ENCODE measurements at regions not wholly inside any gene's neighbourhood (a gene's known extent, or its start where the extent isn't known, plus 50 kb on each side); places are given as distances from the start of the nearest gene placed in this dataset.

GRCh38 chr5:173791878-173792277, 96.3 kb upstream of the CPEB4 start:
- Histone ChIP-seq H3K36me3 (ENCODE audit: control insufficient read depth, insufficient read depth, low read length) (no peaks in the 10 kb centered on the region), H3K27ac (ENCODE audit: low read length) (no peak overlapping the region), H3K9me3 (ENCODE audit: control insufficient read depth, insufficient read depth, low read length) (no peaks in the 10 kb centered on the region), H3K4me3 (ENCODE audit: low read length) (no peak overlapping the region), H3K27me3 (ENCODE audit: control insufficient read depth, insufficient read depth, low read length) (no peaks in the 10 kb centered on the region), H3K4me1 (ENCODE audit: control insufficient read depth, insufficient read depth, low read length) (0 out of 2 replicates have a peak, but pooled peaks cover 1% of the 10 kb centered on the region)
- no peak for DNase-seq (ENCODE audit: low read depth, low spot score)
- WGBS (ENCODE audit: insufficient coverage, insufficient read length), result no CpG with 5 or more reads among the region's 3 CpGs

DNA sequence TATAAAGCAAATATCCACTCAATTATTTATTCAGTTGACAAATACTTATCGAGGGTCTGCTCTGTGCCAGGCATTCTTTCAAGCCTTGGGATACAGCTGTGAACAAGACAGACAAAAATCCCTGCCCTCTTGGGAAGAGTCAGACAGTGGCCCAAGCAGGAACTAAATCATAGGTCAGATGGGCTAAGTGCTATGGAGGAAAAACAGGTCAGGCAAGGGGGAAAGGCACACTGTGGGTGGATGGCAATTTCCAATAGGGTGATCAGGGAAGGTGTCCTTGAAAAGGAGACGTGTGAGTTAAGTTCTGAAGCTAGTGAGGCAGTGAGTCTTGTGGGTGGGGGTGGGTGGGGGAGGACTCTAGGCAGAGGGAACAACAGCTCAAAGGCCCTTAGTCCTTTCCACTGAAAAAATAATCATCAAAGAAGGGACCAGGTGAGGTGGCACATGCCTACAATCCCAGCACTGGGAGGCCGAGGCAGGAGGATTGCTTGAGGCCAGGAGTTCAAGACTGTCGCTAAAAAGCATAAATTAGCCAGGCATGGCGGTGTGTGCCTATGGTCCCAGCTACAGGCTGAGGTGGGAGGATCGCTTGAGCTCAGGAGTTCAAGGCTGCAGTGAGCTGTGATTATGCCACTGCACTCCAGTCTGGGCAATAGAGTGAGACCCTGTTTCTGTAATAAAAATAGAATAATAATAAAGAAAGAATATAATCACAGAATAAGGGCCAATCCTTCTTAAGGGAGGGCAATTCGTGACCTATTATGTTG, 95.2 kb upstream of the CPEB4 start:
- H3K27ac ChIP-seq (ENCODE audit: low read length), result no peak overlapping the region
- DNase-seq (ENCODE audit: low read depth, low spot score), result no peak
- H3K36me3 ChIP-seq (ENCODE audit: control insufficient read depth, insufficient read depth, low read length), result no peaks in the 10 kb centered on the region
- H3K4me1 ChIP-seq (ENCODE audit: control insufficient read depth, insufficient read depth, low read length), result 0 out of 2 replicates have a peak, but pooled peaks cover 1% of the 10 kb centered on the region
- WGBS (ENCODE audit: insufficient coverage, insufficient read length), result no CpG with 5 or more reads among the region's 7 CpGs
- H3K9me3 ChIP-seq (ENCODE audit: control insufficient read depth, insufficient read depth, low read length), result no peaks in the 10 kb centered on the region
- no peak overlapping the region for H3K4me3 ChIP-seq (ENCODE audit: low read length)
- no peaks in the 10 kb centered on the region for H3K27me3 ChIP-seq (ENCODE audit: control insufficient read depth, insufficient read depth, low read length)

DNA sequence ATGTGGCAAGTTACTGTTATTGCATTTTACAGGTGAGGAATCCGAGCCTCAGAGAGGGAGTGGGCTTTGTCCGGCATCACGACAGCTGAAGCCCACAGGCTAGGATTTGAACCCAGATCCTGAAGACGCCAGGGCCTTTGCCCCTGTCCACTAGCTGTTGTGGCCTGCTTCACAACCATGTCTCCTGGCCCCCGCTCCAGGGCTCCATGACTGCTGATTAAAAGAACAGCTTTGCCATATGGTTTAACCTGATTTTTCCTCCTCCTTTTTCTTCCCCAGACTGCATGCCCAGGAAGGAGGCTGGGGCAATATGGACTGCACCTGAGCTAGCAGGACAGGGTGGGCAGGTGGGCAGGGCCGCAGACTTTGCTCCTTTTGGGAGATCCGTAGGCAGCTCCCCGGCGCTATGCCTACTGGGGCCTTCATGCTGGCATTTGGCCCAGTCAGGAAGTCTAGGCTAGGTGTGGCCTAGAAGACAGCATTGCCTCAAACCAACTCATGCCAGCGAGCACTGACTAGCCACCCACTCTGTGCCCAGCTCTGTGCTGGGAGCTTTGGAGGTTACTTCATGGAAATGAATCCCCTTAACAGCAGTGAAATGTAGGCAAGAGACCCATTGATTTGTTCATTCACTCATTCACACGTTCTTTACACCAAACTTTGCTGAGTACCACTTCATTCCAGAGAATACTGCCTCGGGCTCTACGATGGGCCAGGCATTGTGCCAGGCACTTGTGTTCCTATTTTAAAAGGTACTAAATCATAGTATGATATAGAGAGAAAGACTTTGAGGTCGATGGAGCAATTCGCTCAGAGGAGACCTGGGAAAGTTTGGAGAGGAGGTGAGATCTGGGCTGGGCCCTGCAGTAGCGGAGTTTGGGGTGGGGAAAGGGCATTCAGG, 94.3 kb upstream of the CPEB4 start:
- no peaks in the 10 kb centered on the region for H3K36me3 ChIP-seq (ENCODE audit: control insufficient read depth, insufficient read depth, low read length)

DNA sequence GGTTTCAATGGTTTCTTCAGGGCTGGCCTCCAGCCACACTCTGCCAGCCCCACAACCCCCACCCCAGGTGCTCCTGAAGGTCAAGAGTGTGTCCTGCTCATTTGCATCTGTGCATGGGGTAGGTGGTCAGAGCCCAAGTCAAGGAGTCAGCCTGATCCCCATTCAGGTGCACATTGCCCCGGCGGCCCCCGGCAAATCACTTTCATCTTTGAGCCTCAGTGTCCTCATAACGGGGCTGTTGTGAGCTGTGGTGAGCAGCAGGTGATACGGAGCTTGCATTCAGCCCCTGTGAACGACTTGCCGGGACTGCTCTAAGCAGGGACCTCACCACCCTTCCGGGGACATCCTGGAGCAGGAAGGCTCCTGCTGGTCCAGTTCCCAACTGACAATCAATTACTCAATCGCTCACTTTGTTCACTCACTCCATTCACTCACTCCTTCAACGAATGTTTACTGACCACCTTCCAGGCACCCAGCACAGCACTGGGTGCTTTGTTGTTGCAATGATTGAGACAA, 93.2 kb upstream of the CPEB4 start:
- Histone ChIP-seq H3K4me1 (ENCODE audit: control insufficient read depth, insufficient read depth, low read length) (0 out of 2 replicates have a peak, but pooled peaks cover 1% of the 10 kb centered on the region), H3K27ac (ENCODE audit: low read length) (no peak overlapping the region), H3K9me3 (ENCODE audit: control insufficient read depth, insufficient read depth, low read length) (no peaks in the 10 kb centered on the region), H3K27me3 (ENCODE audit: control insufficient read depth, insufficient read depth, low read length) (no peaks in the 10 kb centered on the region), H3K36me3 (ENCODE audit: control insufficient read depth, insufficient read depth, low read length) (no peaks in the 10 kb centered on the region), H3K4me3 (ENCODE audit: low read length) (no peak overlapping the region)
- no peak for DNase-seq (ENCODE audit: low read depth, low spot score)
- no CpG with 5 or more reads among the region's 10 CpGs for WGBS (ENCODE audit: insufficient coverage, insufficient read length)

More for the DNA sequence above, 94.3 kb upstream of the CPEB4 start:
- Histone ChIP-seq H3K4me3 (ENCODE audit: low read length) (no peak overlapping the region), H3K9me3 (ENCODE audit: control insufficient read depth, insufficient read depth, low read length) (no peaks in the 10 kb centered on the region), H3K27me3 (ENCODE audit: control insufficient read depth, insufficient read depth, low read length) (no peaks in the 10 kb centered on the region), H3K4me1 (ENCODE audit: control insufficient read depth, insufficient read depth, low read length) (0 out of 2 replicates have a peak, but pooled peaks cover 1% of the 10 kb centered on the region), H3K27ac (ENCODE audit: low read length) (no peak overlapping the region)
- no CpG with 5 or more reads among the region's 16 CpGs for WGBS (ENCODE audit: insufficient coverage, insufficient read length)
- DNase-seq (ENCODE audit: low read depth, low spot score), result no peak

- H3K4me3 ChIP-seq (ENCODE audit: low read length), result no peak overlapping the region
- H3K4me1 ChIP-seq (ENCODE audit: control insufficient read depth, insufficient read depth, low read length), result 0 out of 2 replicates have a peak, but pooled peaks cover 1% of the 10 kb centered on the region
- WGBS (ENCODE audit: insufficient coverage, insufficient read length), result no CpG with 5 or more reads among the region's 1 CpG
- H3K9me3 ChIP-seq (ENCODE audit: control insufficient read depth, insufficient read depth, low read length), result no peaks in the 10 kb centered on the region
- H3K27ac ChIP-seq (ENCODE audit: low read length), result no peak overlapping the region
- no peaks in the 10 kb centered on the region for H3K27me3 ChIP-seq (ENCODE audit: control insufficient read depth, insufficient read depth, low read length)
- no peak for DNase-seq (ENCODE audit: low read depth, low spot score)
- no peaks in the 10 kb centered on the region for H3K36me3 ChIP-seq (ENCODE audit: control insufficient read depth, insufficient read depth, low read length)
These were observed 92.5 kb upstream of the CPEB4 start for GRCh38 chr5:173795601-173796000.

GRCh38 chr5:173796721-173797495, 91.2 kb upstream of the CPEB4 start:
- Histone ChIP-seq H3K4me1 (ENCODE audit: control insufficient read depth, insufficient read depth, low read length) (0 out of 2 replicates have a peak, but pooled peaks cover 1% of the 10 kb centered on the region), H3K9me3 (ENCODE audit: control insufficient read depth, insufficient read depth, low read length) (no peaks in the 10 kb centered on the region), H3K4me3 (ENCODE audit: low read length) (no peak overlapping the region), H3K27me3 (ENCODE audit: control insufficient read depth, insufficient read depth, low read length) (no peaks in the 10 kb centered on the region), H3K27ac (ENCODE audit: low read length) (no peak overlapping the region), H3K36me3 (ENCODE audit: control insufficient read depth, insufficient read depth, low read length) (no peaks in the 10 kb centered on the region)
- no CpG with 5 or more reads among the region's 9 CpGs for WGBS (ENCODE audit: insufficient coverage, insufficient read length)
- DNase-seq (ENCODE audit: low read depth, low spot score), result no peak

DNA sequence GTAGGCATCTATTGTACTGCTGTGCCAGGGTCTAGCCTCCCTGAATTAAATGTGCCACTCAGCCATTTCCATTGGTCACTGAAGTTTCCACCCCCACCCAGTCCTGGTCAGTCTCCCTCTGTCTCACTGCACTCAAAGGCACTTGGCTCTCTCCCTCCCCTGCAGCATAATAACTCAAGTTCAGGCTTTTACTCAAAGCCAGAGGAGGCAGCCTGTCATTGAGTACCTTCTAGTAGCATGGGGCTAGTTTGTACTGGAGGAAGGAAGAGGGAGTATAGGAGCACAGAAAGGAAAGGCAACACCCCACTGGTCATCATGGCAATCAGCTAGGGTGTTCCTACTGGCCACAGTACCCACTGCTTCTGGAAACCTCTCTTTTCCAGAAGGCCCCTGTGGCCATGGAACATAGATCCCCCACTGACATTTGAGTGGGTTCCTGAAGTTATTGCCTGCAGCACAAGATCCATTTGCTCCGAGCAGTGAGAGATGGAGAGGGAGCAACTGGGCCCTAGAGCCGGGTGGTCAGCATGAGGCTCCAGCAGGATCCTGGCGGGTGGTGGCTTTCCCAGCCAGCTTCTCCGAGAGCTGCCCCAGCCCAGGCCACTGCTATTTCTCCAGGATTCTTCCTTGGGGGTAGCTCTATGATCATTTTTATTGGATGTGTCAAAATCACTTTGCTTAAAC, 89.9 kb upstream of the CPEB4 start:
- 0 out of 2 replicates have a peak, but pooled peaks cover 1% of the 10 kb centered on the region for H3K4me1 ChIP-seq (ENCODE audit: control insufficient read depth, insufficient read depth, low read length)
- no peaks in the 10 kb centered on the region for H3K9me3 ChIP-seq (ENCODE audit: control insufficient read depth, insufficient read depth, low read length)
- no peak overlapping the region for H3K4me3 ChIP-seq (ENCODE audit: low read length)
- no peak overlapping the region for H3K27ac ChIP-seq (ENCODE audit: low read length)
- no peaks in the 10 kb centered on the region for H3K27me3 ChIP-seq (ENCODE audit: control insufficient read depth, insufficient read depth, low read length)
- no CpG with 5 or more reads among the region's 4 CpGs for WGBS (ENCODE audit: insufficient coverage, insufficient read length)
- H3K36me3 ChIP-seq (ENCODE audit: control insufficient read depth, insufficient read depth, low read length), result no peaks in the 10 kb centered on the region
- no peak for DNase-seq (ENCODE audit: low read depth, low spot score)

- Histone ChIP-seq H3K36me3 (ENCODE audit: control insufficient read depth, insufficient read depth, low read length) (no peaks in the 10 kb centered on the region), H3K4me3 (ENCODE audit: low read length) (no peak overlapping the region), H3K9me3 (ENCODE audit: control insufficient read depth, insufficient read depth, low read length) (no peaks in the 10 kb centered on the region), H3K4me1 (ENCODE audit: control insufficient read depth, insufficient read depth, low read length) (0 out of 2 replicates have a peak, but pooled peaks cover 1% of the 10 kb centered on the region), H3K27ac (ENCODE audit: low read length) (no peak overlapping the region), H3K27me3 (ENCODE audit: control insufficient read depth, insufficient read depth, low read length) (no peaks in the 10 kb centered on the region)
- no CpG with 5 or more reads among the region's 8 CpGs for WGBS (ENCODE audit: insufficient coverage, insufficient read length)
- DNase-seq (ENCODE audit: low read depth, low spot score), result no peak
These were observed 87.8 kb upstream of the CPEB4 start for GRCh38 chr5:173800340-173800739.

- no peaks in the 10 kb centered on the region for H3K4me1 ChIP-seq (ENCODE audit: control insufficient read depth, insufficient read depth, low read length)
- WGBS (ENCODE audit: insufficient coverage, insufficient read length), result no CpG with 5 or more reads among the region's 8 CpGs
- H3K4me3 ChIP-seq (ENCODE audit: low read length), result no peak overlapping the region
- no peak overlapping the region for H3K27ac ChIP-seq (ENCODE audit: low read length)
- H3K27me3 ChIP-seq (ENCODE audit: control insufficient read depth, insufficient read depth, low read length), result no peaks in the 10 kb centered on the region
- no peak for DNase-seq (ENCODE audit: low read depth, low spot score)
- no peaks in the 10 kb centered on the region for H3K9me3 ChIP-seq (ENCODE audit: control insufficient read depth, insufficient read depth, low read length)
- H3K36me3 ChIP-seq (ENCODE audit: control insufficient read depth, insufficient read depth, low read length), result no peaks in the 10 kb centered on the region
These were observed 87.1 kb upstream of the CPEB4 start for GRCh38 chr5:173801006-173801405.

All from iPS DF 6.9 (cell line).